Activated CD4-positive, alpha-beta T cell treated with anti-CD3 and anti-CD28 coated beads, Interleukin-2, Interleukin-4, amounts not matched to agents 100 ng/mL and 50 ng/mL, durations not matched to agents 16 hours and 8 hours (primary cell): ENCODE measurements at regions not wholly inside any gene's neighbourhood (a gene's known extent, or its start where the extent isn't known, plus 50 kb on each side); places are given as distances from the start of the nearest gene placed in this dataset.
"Not testable (repeated sequence)": the region's sequence is repeated elsewhere in the genome, so short reads cannot be mapped to it uniquely, and the experiment has no call there.

Experiments
- DNase-seq: peaks from one replicate; pipeline ENCODE4 v3.0.0-alpha.2; 2020; ENCODE audit warnings: low spot score

- DNase-seq = no peak
These were observed 360.6 kb downstream of the NR2F1-AS1 start for GRCh38 chr5:93220431-93220830.

DNA sequence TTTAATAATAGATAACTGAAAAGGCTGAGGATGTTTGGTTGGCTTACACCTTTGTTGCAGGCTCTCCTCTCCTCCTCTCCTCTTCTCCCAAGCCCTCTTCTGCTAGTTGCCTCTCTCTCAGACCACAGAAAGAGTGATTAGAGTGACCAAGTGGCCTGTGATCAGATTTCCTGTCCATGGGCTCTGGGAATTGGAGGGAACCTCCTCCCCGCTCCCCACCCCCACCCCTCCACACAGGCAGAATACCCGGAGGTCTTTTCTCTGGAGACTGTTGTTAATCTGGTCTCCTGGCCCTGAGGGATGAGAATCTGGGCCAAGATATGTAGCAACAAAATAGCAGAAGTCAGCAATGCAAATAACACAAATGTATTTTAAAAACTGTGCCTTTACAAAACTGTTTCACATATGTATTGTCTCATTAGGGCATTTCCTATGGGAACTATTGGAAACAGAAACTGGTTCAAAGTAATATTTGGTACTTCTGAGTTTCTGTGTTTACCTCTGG, 361.3 kb downstream of the NR2F1-AS1 start:
- no peak for DNase-seq

DNA sequence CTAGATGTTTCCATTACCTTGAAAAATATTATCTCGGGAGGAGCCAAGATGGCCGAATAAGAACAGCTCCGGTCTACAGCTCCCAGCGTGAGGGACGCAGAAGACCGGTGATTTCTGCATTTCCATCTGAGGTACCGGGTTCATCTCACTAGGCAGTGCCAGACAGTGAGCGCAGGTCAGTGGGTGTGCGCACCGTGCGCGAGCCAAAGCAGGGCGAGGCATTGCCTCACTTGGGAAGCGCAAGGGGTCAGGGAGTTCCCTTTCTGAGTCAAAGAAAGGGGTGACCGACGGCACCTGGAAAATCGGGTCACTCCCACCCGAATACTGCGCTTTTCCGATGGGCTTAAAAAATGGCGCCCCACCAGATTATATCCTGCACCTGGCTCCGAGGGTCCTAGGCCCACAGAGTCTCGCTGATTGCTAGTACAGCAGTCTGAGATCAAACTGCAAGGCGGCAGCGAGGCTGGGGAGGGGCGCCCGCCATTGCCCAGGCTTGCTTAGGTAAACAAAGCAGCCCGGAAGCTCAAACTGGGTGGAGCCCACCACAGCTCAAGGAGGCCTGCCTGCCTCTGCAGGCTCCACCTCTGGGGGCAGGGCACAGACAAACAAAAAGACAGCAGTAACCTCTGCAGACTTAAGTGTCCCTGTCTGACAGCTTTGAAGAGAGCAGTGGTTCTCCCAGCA, 367.8 kb downstream of the NR2F1-AS1 start:
- not testable (repeated sequence) for DNase-seq

DNA sequence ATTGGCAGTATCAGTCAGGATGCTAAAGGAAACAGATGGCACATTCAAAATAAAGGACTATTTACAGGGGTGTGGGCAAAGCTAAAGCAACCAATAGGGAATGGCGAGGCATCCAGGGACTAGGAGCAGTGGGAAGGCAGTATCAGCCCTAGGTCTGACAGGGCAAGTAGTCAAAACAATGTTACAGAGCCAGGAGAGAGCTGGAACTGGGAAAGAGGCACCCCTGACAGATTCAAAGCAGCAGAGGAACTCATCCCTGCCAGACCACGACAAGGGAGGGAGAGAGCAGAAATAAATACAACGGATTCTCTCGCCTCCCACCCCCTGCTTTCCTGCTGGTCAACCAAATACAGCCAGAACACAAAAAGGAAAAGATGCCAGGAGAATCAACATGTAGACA, 371.5 kb downstream of the NR2F1-AS1 start:
- no peak for DNase-seq

DNA sequence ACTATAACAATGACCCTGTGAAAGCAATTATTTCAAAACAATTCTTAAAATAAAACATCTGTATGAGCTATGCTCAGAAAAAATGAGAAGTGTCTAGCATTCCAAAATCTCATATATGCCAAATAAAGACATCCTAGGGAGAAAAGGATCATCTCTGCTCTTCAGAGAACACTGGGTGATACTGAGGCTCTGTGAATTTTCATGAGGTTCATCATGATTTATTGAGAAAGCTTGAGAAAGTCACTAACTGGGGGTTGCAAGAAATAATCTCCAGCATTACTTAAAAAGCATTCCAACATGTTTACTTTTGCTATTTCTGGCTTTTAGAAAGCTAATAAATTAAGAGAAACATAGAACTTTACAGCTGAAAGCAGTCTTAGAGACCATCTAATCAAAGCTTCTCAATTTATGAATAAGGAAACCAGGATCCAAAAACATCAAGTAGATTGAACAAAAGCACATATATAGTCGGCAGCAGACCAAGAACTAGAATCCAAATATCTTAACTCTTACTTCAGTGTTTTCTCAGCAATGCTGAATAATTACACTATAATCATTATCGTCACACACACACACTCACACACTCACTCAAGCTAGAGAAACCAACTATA, 372.8 kb downstream of the NR2F1-AS1 start:
- no peak for DNase-seq

- no peak for DNase-seq
These were observed 374.8 kb downstream of the NR2F1-AS1 start for GRCh38 chr5:93206203-93206602.

DNA sequence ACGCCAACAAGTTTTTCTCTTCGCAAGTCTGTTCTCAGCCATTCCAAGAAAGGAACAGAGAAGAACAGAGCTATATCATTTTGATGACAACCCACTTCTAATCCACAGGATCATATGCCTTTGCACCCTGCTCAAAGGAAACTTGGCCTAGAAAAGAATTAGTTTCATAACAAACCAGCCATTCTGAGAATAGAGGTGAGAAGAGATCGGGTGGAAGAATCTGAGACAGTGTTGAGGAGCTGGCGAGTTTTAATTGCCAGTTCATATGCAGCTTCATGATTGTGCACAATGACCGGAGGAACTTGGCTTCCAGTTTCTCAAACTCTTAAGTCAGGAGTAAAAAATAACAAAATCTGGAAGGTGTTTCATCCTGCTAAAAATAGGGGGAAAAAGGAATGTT, 380.0 kb downstream of the NR2F1-AS1 start:
- no peak for DNase-seq

DNA sequence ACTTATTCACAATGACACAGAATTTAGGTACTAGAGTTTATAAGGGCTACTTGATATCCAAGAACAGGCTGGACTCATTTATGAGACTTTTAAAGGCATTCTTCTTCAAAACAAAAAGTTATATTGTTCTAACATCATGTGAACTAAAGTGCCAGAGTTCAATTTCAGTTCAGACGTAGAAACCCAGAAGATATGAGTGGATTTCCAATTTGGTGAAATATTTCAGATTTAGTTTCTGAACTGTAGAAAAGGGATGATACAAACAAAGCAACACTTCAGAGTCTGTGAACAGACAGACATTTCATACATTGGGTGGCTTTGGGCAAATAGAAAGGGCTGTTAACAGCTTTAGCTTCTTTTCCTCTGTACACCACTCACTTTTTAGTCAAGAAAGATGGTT, 384.0 kb downstream of the NR2F1-AS1 start:
- no peak for DNase-seq

- no peak for DNase-seq
These were observed 387.3 kb downstream of the NR2F1-AS1 start for GRCh38 chr5:93193431-93194347.

DNA sequence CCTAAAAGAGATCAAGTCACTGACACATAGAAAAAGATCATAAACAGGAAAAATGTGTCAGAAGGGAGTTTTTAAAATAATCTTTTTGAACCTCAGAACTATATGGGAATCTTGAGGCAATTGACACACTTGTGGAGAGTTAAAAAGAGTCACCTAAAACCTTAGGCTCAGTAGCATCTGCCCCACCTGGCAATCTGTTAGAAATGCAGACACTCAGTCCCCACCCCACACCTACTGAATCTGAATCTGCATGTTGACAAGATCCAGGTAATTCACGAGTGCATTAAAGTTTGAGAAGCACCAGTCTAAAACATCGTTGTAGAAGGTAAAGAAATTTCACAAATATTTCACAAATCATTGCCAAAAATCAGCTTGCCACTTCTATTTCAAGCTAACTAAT, 388.3 kb downstream of the NR2F1-AS1 start:
- DNase-seq = no peak

DNA sequence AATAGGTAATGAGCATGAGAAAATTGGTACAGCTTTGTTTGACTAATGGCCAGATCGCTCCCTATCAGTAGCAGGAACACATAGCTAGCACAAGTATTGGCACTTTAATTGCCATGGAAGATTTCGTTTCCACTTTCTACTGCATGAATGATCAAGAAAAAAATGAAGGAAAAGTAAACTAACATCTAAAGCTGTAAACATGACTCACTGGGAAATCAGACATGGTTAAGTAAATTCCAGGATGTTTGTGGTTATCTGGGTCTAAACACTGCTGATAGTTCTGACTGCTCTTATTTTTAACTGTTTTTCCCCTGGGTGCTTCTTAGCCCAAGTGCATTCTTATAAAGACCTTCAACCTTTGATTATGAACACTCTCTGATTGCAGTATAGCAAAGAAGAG, 388.9 kb downstream of the NR2F1-AS1 start:
- no peak for DNase-seq

- no peak for DNase-seq
These were observed 389.8 kb downstream of the NR2F1-AS1 start for GRCh38 chr5:93191035-93191817.

GRCh38 chr5:93189707-93190120, 391.3 kb downstream of the NR2F1-AS1 start:
- DNase-seq = no peak

GRCh38 chr5:93188876-93189485, 392.0 kb downstream of the NR2F1-AS1 start:
- no peak for DNase-seq

- no peak for DNase-seq
These were observed 394.8 kb downstream of the NR2F1-AS1 start for GRCh38 chr5:93186076-93186682.

DNA sequence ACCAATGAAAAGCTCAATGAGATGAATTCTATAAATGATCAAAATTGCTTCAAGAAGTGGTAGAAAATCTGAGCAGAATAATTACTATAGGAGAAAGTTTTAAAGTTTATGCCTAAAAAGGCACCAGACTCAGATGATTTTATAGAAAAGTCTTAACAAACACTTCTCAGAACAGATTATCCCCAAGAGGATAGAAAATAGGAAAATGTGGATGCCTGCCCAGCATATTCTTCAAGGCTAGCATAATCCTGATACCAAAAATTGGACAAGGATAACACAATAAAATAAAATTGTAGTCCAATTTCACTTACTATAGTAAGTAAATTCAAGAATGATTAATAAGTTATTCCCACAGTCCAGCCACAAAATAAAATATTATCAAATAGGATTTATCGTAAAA, 397.0 kb downstream of the NR2F1-AS1 start:
- DNase-seq = no peak

DNA sequence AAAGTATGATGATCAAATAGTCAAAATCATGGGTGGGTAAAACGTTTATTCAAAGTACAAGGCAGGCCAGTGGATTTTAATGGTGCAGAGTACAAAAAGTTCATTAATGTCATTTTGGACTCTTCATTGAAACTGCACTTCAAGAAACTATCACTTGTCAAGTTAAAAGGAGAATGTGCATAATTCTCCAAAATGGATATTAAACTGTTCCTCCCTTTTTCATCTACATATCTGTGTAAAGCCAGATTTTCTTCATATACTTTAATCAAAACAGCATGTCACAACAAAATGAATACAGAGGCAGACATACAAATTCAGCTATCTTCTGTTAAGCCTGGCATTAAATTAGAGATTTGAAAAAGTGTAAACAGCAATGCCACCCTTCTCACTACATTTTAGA, 401.6 kb downstream of the NR2F1-AS1 start:
- DNase-seq = no peak

DNA sequence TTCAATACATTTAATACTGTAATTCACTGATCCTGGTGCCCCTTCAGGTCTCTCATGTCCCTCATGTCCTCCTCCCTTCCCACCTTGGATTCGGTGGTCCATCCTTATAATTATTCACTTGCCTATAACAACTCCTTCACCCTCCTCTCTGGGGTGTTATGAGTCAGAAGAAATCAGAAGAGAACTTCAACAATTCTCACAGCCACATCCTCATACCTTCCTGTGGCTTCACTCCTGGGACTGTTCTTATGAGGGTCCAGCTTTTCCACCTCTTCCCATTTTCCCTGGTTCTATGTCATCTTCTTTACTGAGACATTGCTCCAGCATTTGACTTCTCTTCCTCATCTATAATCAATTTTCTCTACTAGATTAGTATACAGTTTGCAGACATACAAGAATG, 406.1 kb downstream of the NR2F1-AS1 start:
- DNase-seq = no peak

GRCh38 chr5:93165559-93165958, 415.5 kb downstream of the NR2F1-AS1 start:
- DNase-seq = no peak

DNA sequence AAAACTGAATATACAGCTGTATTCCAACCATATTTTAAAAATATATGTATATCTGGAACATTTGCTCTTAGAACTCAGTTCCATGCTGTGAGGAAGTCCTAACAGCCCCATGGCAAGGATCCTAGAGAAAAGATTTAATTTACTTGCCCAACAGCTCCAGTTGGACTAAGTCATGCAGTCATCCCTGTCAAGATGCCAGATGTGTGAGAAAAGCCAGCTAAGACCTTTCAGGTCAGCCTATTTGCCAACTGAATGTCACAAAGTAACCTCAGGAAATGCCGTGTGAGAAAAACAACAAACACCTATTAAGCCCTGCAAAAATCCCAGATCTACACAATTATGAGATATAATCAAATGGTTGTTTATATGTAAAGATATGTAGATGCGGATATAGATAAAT, 416.3 kb downstream of the NR2F1-AS1 start:
- no peak for DNase-seq

DNA sequence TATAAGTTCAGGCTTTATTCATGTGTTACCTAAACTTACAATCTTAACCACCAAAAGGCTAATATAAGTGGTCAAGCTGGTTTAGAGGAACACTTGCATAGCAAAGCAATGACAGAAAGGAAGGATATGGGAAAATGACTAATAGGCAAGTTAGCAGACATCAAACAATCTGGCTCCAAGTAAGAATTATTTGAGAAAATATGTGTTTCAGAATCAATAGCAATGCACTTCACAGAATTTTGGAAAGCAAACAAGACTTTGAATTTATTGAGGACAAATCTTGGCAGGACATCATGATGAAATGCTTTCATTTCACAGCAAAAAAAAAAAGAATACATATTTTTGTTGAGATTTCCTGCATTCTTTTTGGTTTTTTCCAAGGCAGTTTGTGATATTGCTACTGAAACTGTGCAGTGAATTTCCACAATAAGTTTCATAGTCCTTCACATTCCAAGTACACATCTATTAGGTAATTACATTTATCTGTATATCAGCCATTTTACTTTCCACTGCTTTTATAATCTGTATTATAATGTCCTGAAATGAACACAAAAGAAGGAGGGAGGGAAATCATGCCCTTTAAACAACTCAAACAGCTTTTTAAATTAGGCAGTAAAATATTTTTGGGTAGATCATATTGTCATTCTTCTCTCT, 417.9 kb downstream of the NR2F1-AS1 start:
- no peak for DNase-seq
